ENCODE measurements at regions not wholly inside any gene's neighbourhood (a gene's known extent, or its start where the extent isn't known, plus 50 kb on each side); places are given as distances from the start of the nearest gene placed in this dataset.

DNA sequence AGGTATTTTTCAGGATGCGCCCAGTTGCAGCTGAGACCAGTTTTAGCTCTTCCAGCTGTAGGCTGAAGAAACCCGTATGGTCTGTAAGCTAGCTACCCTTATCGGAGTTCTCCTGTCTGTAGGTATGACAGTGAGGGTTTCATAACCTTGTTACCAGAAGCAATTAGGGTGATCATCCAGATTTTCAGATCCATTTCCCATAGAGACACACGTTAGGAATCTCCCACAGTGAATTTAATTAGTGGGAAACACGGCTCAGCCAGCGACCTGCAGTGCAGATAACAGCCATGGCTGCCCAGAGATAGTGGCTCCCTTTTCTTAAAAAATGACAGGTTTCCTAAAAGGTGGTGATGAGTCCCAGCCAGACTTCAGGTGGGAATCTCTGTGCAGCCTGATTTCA is 111.1 kb downstream of the BTBD3 start:
- TF ChIP-seq, protein P1, sequence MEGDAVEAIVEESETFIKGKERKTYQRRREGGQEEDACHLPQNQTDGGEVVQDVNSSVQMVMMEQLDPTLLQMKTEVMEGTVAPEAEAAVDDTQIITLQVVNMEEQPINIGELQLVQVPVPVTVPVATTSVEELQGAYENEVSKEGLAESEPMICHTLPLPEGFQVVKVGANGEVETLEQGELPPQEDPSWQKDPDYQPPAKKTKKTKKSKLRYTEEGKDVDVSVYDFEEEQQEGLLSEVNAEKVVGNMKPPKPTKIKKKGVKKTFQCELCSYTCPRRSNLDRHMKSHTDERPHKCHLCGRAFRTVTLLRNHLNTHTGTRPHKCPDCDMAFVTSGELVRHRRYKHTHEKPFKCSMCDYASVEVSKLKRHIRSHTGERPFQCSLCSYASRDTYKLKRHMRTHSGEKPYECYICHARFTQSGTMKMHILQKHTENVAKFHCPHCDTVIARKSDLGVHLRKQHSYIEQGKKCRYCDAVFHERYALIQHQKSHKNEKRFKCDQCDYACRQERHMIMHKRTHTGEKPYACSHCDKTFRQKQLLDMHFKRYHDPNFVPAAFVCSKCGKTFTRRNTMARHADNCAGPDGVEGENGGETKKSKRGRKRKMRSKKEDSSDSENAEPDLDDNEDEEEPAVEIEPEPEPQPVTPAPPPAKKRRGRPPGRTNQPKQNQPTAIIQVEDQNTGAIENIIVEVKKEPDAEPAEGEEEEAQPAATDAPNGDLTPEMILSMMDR (IDR thresholded peaks at IDR 0.05 in 8 of 11, conservative IDR thresholded peaks at IDR 0.05 in 3 of 11) = no peak
- TF ChIP-seq POLR2A (IDR thresholded peaks at IDR 0.05) (no peak), POLR2AphosphoS5 (IDR thresholded peaks at IDR 0.05) (no peak)
